ENCODE measurements at regions not wholly inside any gene's neighbourhood (a gene's known extent, or its start where the extent isn't known, plus 50 kb on each side); places are given as distances from the start of the nearest gene placed in this dataset.
"Not testable (repeated sequence)": the region's sequence is repeated elsewhere in the genome, so short reads cannot be mapped to it uniquely, and the experiment has no call there.

DNA sequence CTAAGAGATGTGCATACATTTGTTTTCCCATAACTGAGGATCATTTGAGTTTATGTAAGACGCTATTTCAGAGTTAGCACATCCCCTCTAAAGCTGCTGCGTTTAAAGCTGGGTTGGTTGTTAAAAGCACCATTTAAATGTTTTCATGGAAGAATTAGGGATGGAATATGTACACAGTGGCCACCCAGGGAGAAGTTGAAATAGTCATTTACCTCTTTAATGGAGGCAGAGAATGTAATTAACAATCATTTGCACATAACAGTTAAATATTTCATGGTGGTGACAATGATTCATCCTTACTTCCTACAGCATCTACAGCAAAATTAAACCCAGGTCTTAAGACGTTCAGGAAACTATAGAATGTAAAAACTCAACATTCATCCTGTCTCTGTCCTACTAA is 100.3 kb downstream of the KIF4B start:
- DNase-seq (ENCODE audit: insufficient read length, low spot score) (no peak), FAIRE-seq (no peak)

- FAIRE-seq (no peak), DNase-seq (ENCODE audit: insufficient read length, low spot score) (no peak)
Measured at GRCh38 chr5:155114655-155115054, 101.1 kb downstream of the KIF4B start.

DNA sequence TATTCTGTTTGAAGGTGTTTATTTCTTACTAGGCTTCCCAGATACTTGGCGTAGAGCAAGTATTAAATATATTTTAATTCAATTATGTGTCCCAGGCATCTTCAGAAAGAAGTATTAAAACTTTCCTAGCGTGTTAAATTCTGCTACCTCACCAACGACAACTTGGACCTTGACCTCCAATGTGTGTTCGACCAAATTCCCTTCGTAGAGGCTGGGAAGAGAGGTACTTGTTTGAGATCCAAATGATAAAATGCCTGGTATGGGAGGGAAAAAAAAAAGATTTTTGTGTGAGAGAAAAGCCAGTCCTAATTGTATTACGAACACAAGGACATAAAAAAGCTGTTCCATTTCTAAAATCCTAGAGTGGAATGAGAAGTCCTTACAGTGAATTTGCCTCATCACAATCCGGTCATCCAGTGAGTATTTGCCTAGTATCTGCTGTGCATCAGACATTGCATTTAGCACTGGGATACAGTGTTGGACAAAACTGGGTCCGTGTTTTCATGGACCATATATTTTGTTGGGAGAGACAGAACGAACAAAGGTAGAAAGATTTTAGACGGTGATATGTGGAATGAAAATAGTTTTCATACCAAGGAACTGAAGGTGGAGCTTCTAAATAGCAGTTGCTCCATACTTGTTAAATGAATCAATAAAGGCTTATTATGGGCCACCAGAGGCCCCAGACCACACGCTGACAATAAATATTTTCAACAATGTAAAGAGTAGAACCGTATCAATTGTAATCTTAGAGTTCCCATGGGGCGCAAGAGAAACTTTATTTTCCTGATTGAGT is 103.1 kb downstream of the KIF4B start:
- no peak for FAIRE-seq
- DNase-seq (ENCODE audit: insufficient read length, low spot score) = no peak

DNA sequence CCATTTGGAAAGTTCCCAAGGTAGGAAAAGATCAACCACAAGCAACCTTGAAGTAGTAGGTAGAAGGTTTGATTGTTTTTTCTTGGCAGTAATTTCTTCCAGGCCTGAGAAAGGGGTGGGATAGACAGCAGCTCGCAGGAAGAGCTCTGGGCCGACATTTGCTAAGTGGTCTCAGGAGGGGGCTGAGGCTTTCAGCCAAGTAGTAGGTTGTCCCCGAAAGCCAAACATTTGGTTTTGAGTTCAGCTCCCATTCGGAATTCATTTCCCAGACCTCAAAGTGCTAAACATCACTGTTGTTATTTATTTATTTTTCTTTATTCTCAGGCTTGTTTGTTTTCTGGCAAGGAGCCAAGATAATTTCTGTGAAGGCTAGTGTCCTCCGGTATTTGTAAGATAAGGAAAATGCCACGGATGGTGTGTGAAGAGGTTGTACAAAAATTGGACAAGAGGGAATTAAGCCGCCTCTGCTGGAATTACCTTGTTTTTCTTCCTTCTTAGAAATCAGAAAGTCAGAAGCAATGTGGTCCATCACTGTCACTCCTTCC is 112.1 kb downstream of the KIF4B start:
- FAIRE-seq (no peak), DNase-seq (ENCODE audit: insufficient read length, low spot score) (no peak)

GRCh38 chr5:155126573-155126972 is 113.0 kb downstream of the KIF4B start:
- FAIRE-seq (no peak), DNase-seq (ENCODE audit: insufficient read length, low spot score) (no peak)

- FAIRE-seq (no peak), DNase-seq (ENCODE audit: insufficient read length, low spot score) (no peak)
Measured at GRCh38 chr5:155127552-155127951, 114.0 kb downstream of the KIF4B start.

- FAIRE-seq (no peak), DNase-seq (ENCODE audit: insufficient read length, low spot score) (no peak)
Measured at GRCh38 chr5:155128786-155129512, 115.4 kb downstream of the KIF4B start.

GRCh38 chr5:155129513-155129880 is 115.9 kb downstream of the KIF4B start:
- FAIRE-seq (no peak), DNase-seq (ENCODE audit: insufficient read length, low spot score) (no peak)

- no peak for FAIRE-seq
- DNase-seq (ENCODE audit: insufficient read length, low spot score) = no peak
Measured at GRCh38 chr5:155134130-155134529, 120.6 kb downstream of the KIF4B start.

GRCh38 chr5:155136216-155136850 is 122.8 kb downstream of the KIF4B start:
- FAIRE-seq = no peak
- no peak for DNase-seq (ENCODE audit: insufficient read length, low spot score)

DNA sequence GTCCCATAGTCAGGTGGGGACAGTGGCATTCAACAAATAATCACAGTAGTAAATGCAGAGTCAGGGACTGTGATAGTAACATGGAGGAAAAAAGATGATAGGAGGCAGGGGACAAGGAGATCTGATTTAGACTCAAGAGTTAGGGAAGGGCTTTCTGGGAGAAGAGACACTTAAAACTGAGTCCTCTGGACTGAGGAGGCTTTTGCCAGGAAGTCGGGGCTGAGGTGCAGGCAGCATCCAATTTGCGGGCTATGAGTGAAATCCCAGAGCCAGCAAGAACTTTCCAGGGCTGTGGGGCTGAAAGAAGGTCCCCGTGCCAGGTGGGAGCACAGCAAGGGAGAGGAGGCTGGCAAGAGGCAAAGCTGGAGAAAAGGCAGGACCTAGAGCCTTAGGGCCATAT is 124.1 kb downstream of the KIF4B start:
- no peak for DNase-seq (ENCODE audit: insufficient read length, low spot score)
- no peak for FAIRE-seq

GRCh38 chr5:155140646-155141045 is 127.1 kb downstream of the KIF4B start:
- FAIRE-seq (no peak), DNase-seq (ENCODE audit: insufficient read length, low spot score) (no peak)

DNA sequence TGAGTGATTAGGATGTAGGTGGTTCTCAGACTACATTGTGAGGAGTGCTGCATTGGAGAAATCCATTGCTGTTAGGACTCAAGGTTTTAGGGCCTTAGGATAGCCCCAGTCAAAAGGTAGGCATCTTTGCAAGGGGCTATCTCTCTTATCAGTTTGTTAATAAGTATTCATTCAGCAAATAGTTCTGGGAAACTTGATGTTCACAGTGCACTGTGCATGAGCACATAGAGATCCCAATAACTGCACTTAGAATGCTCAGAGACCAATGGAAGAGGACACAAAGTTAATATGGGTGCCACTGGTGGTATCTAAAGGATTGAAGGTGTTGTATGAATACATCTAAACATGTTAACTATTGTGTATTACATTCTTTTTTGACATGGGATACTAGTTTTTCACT is 131.4 kb downstream of the KIF4B start:
- DNase-seq (ENCODE audit: insufficient read length, low spot score) (no peak), FAIRE-seq (no peak)

- FAIRE-seq (no peak), DNase-seq (ENCODE audit: insufficient read length, low spot score) (no peak)
Measured at GRCh38 chr5:155147222-155147621, 133.7 kb downstream of the KIF4B start.

- peak; percentile 40 for FAIRE-seq
- DNase-seq (ENCODE audit: insufficient read length, low spot score) = no peak
Measured at GRCh38 chr5:155148694-155149093, 135.1 kb downstream of the KIF4B start.

DNA sequence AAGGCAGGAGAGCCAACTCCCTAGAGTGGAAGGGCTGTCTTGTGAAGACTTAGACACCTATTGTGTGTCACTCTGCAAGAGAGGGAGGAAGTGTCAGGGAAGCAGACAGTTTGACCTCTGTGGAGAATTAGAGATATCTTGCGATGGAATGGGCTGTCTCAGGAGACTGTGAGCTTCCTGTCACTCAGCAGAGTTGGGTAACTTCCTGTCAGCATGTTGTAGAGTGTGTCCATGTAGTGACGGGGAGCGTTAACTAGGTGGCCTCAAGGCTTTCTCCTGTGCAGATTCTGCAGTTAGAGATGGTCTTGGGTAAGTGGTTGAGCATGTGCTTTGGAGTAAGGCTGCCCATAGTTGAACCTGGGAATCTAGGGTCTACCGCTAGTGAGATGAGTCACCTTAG is 136.5 kb downstream of the KIF4B start:
- no peak for FAIRE-seq
- DNase-seq (ENCODE audit: insufficient read length, low spot score) = no peak

DNA sequence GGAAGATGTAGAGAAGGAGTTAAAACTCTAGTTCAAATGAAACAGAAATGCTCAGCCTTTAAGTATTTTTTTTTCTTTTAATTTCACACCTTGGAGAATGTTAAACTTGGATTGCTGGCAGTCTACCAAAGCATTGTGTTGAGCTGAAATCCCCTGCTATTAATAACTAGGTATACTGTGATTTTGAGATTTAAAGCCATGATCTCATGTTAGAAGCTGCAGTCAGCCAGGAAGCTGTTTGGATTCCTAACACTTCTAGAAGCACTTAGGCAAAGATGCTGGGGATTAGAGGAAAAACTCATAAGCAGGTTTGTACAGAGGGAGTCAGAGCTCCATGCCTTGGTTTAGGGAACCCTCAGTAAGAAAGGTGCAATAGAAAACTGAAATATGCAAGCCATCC is 141.4 kb downstream of the KIF4B start:
- DNase-seq (ENCODE audit: insufficient read length, low spot score) = no peak
- FAIRE-seq = no peak

DNA sequence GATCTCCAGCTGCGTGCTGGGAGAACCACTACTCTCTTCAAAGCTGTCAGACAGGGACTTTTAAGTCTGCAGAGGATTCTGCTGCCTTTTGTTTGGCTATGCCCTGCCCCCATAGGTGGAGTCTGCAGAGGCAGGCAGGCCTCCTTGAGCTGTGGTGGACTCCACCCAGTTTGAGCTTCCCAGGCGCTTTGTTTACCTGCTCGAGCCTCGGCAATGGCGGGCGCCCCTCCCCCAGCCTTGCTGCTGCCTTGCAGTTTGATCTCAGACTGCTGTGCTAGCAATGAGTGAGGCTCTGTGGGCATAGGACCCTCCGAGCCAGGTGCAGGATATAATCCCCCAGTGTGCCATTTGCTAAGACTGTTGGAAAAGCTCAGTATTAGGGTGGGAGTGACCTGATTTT is 149.5 kb downstream of the KIF4B start:
- FAIRE-seq; DNase-seq (ENCODE audit: insufficient read length, low spot score): not testable (repeated sequence)

- DNase-seq (ENCODE audit: insufficient read length, low spot score) = no peak
- no peak for FAIRE-seq
Measured at GRCh38 chr5:155167736-155168135, 154.2 kb downstream of the KIF4B start.

GRCh38 chr5:155181542-155181941 is 168.0 kb downstream of the KIF4B start:
- no peak for DNase-seq (ENCODE audit: insufficient read length, low spot score)
- no peak for FAIRE-seq

- FAIRE-seq = no peak
- DNase-seq (ENCODE audit: insufficient read length, low spot score) = no peak
Measured at GRCh38 chr5:155189476-155189875, 175.9 kb downstream of the KIF4B start.

- FAIRE-seq = no peak
- DNase-seq (ENCODE audit: insufficient read length, low spot score) = no peak
Measured at GRCh38 chr5:155189981-155190380, 176.4 kb downstream of the KIF4B start.

Data from GM19239 (cell line).